Fibroblast of lung (primary cell): ENCODE measurements at regions not wholly inside any gene's neighbourhood (a gene's known extent, or its start where the extent isn't known, plus 50 kb on each side); places are given as distances from the start of the nearest gene placed in this dataset.

Experiments used
- CTCF ChIP-seq, 2 donors: IDR thresholded peaks in 1 of 2; conservative IDR thresholded peaks in 1 of 2; 1 replicate in 1 of 2; 2 replicates in 1 of 2; pipeline ENCODE4 v1.5.1; 2011 to 2012; ENCODE audit warnings: low read length in 2 of 2, control low read depth in 1 of 2, inconsistent platforms in 1 of 2, low read depth in 1 of 2, mild to moderate bottlenecking in 1 of 2
- EZH2 ChIP-seq: IDR thresholded peaks from 2 replicates; pipeline ENCODE4 v1.5.1; 2012; ENCODE audit warnings: low read length, control low read depth, mild to moderate bottlenecking; ENCODE audit errors: missing control alignments

GRCh38 chr6:6746333-6746969 is 157.9 kb downstream of the LY86 start:
- TF ChIP-seq CTCF (conservative IDR thresholded peaks at IDR 0.05 in 1 of 2, IDR thresholded peaks at IDR 0.05 in 1 of 2; ENCODE audit: low read depth in 1 of 2, low read length in 2 of 2) (no peak), EZH2 (no peak)
